HG02642 (cell line): ENCODE measurements at regions not wholly inside any gene's neighbourhood (a gene's known extent, or its start where the extent isn't known, plus 50 kb on each side); places are given as distances from the start of the nearest gene placed in this dataset.

Experiments
- ATAC-seq: cut with Tn5 transposase; IDR thresholded peaks from one replicate; pipeline ENCODE4 v1.9.1; 2021; ENCODE audit warnings: mild to moderate bottlenecking; ENCODE audit not compliant: unreplicated experiment, poor library complexity

DNA sequence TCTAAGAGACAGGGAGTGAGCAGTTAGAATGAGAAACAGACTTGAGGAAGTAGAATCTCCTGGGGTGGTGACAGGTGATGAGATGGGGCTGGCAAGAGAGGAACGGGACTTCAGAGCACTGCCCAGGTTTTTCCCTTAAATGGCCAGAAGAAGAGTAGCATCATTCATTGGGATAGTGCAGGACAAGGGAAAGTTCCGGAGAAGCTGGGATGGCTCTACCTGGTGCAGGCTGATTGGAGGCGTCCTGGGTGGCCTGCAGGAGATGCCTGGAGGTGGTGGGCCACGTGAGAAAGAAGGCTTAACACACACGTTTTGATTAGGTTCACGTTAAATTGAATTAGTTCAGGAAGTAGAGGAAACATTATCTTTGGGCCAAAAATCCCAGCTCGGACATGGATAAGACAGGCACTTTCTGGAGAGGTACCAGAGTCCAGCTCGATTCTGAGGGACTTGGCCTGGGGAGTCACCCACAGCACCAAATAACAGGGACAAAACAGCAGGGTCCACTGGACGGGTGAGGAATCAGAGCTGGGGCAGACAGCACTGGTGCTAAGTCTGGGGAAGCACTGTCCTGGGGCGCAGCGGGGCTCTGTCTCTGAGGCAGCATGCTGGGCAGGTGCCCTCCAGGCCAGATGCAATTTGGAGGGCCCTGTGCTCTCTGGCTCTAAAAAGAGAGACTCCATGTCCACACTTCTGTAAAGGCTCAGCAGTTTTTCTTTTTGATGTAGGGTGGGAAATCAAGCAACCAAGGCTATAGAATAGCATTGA is 512.3 kb upstream of the RAB6C start:
- no peak for ATAC-seq

GRCh38 chr2:129467941-129468340 is 511.5 kb upstream of the RAB6C start:
- no peak for ATAC-seq

GRCh38 chr2:129468879-129469278 is 510.6 kb upstream of the RAB6C start:
- no peak for ATAC-seq

DNA sequence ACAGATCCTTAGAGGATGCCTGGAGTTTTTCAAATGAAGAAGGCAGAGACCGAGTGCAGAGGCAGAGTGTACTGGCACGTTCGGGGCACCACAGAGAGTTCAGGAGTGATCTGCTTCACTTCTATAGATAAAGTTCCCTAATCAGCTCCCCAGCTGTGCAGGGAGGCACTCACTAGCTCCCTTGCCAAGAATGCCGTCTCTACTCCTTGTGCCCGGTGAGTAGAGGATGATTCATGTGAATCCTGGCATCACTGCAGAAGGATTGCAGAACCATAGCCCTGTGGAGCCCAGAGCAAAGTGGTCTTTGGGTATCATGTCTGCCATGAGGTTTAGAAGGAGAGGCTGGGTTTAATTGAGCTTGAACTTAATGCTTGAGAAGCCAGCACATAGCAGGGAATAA is 510.1 kb upstream of the RAB6C start:
- no peak for ATAC-seq

DNA sequence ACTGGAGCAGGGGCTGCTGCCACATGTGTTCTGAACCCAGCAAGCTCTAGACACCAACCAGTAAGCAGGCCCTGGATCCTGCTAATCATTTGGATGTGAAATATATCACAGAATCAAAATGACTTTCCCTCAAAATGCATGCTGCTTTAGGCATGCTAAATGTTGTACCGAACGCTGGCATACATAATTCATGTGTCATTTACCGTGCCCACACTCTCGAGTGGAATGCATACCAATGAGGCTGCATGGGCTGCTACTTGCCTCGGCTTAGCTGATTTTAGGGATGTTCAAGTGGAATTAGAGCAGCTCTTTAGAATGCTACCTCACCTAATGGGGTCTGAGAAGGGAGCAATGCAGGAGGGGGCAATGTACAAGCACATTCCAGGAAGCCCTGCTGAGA is 509.6 kb upstream of the RAB6C start:
- no peak for ATAC-seq

DNA sequence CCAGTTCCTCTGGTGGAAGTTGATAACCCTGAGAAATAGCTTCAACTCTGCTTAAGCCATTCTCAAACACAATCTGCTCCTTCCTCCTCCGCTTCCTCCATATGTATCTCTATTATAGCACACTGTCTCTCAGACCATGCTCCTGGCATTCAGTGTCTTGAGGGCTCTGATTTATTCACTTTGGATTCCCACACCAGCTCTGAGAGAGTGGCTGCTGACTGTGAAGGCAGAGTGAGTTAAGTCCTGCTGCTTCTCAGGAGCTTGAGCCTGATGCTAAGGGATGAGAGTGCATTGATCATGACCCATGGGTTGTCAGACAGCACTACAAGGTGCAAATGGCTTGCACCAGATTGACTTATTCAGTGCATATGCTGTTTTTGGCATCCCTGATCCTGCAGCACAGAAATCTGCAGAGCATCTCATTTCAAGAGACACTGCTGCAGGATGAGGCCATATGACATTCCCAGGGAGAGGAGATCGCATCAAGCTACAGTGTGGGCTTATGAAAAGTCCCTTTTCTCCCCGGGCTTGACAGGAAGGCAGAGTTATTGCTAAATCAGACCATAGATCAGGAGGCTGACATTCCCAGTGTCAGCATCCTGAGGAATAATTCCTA is 500.5 kb upstream of the RAB6C start:
- no peak for ATAC-seq

DNA sequence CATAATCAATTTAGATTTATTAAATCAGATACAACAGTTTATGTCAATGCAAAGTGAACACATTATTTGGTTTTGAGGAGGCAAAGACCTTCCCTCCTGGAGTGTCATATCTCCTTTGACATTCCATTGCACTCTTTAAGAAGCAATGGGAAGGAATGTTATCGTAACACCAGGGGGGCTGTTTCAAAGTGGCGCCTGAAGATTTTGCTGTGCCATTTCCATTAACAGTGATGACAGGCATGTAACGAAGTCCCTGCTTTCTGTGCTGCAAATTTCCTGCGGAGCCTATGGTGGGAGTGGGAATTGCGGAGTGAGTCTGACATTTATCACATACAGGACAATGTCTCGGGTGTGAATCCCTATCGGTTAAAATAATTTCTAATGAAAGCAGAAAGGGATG is 499.6 kb upstream of the RAB6C start:
- ATAC-seq = no peak

GRCh38 chr2:129480790-129481189 is 498.7 kb upstream of the RAB6C start:
- no peak for ATAC-seq

DNA sequence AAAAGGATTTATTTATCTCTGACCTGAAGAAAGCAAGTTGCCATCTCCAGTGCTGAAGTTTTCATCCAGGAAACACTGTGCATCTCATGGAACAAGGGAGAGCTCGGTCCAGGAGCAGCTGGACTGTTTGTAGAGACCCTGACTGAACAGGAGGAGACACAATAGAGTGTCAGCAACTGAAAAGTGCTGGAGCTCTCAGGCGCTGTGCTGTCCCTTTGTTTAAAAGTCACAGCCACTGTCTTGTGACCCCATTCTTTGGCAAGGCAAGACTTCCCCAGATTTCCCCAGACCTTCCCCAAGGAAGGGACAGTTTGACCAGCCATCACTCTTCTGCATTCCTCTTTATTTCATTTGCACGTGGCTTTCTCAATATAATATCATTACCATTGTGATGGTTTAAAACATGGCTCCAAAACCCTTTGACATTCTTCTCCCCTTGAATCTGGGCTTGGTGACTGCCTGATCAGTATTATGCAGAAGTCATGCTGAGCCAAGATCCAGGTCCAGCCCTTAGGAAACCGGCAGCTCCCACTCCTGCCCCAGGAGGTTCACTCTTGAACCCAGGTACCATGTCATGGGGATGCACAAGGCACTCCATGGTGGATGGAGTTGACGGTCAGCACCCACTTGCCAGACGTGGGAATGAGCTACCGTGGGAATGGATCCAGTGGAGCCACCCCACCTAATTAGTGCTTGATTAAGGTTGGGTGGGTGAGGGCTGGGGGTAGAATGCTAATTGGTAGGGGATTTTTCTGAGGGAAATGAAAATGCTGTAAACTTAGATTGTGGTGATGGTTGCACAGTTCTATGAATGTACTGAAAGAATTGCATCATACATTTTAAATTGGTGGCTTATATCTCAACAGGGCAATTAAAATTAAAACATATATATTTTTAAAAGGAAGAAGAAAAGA is 497.9 kb upstream of the RAB6C start:
- ATAC-seq = no peak

DNA sequence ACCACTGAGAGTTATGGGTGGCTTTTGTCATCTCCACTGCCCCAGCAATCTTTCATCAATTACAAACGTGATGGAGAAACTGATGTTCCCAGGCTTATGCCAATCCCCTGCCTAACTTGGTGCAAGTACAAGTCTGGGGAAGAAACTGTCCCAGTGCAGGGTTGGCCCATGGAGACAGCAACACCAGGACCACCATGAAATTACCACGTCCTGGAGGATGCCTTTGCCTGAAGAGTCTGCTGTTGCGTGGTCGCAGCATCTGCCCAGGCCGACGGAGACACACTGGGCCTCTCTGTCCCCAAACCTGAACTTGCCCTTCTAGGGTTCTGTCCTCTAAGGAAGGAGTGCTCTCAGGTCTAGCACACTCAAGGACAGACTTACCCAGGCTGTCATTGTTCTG is 496.8 kb upstream of the RAB6C start:
- ATAC-seq = no peak

DNA sequence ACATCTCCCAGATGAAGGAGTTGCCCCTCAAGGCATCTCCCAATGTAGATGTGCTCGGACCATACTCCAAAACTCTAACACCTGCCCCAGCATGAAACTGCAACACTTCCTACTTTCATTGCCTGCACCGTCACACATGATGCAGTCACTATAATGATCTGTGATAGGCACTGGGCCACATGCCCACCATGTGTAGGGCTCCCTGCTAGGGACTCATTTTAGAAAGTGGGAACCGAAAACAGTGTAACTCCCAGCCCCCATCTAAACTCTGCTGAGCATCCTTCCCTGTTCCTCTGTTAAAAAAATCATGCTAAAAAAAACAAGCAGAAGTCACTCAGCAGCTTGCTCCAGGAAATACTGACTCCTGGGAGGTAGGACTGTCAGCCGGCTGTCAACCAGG is 496.1 kb upstream of the RAB6C start:
- peak; percentile 76 for ATAC-seq

GRCh38 chr2:129484999-129485897 is 494.2 kb upstream of the RAB6C start:
- no peak for ATAC-seq

DNA sequence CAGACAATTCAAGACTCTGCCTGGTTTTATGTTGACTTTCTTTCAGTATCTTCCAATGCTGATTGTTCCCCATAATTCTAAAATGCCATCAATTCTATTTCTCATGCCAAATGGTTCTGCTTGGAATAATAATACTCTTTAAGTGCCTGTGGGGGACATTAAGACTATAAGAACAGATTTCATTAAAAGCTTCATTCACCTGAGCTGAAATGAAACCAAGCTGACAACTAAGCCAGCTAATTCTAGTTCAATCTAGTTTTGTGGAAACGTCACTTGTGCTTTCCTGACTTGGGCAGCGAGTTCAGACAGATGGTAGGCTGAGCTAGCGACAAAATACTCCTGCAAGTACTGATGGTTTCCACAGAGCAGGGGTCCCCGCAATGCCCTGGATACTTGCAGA is 491.1 kb upstream of the RAB6C start:
- ATAC-seq = no peak

GRCh38 chr2:129490641-129491040 is 488.8 kb upstream of the RAB6C start:
- no peak for ATAC-seq

GRCh38 chr2:129491308-129491707 is 488.2 kb upstream of the RAB6C start:
- ATAC-seq = no peak

GRCh38 chr2:129492548-129492947 is 486.9 kb upstream of the RAB6C start:
- no peak for ATAC-seq

DNA sequence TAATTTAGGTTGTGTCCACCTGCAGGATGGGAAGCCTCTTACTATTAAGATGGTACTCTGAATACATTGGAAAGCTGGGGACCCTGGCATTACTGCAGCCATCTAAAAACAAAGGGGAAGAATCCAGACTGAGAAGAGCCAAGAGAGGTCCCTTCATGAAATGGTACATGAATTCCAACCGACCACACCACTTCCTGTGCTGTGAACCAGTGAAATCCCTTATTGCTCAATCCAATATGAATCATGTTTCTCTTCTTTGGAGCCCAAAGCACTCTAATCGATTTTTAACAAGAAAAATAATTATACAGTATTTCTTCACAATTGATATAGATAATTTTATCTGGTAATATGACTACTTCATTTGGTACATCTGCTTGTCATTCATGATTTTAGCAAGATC is 479.7 kb upstream of the RAB6C start:
- no peak for ATAC-seq

DNA sequence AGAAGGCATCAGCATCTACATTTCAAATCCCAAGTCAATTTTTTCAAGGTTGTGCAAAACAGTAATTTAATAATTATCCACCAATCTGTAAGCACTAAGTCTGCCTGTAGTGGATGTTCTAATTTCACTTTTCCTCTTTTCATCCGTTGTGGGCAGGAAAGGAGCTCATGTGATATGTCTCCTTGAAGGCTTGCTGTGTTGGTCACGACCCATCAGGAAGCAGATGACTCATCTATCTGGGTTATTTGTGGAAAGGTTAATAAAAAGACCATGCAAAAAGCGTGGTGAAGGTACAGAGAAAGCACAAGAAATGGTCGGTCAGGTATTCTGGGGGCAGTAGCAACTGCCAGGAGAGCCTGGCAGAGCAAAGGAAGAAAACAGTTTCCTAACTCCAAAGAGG is 476.7 kb upstream of the RAB6C start:
- ATAC-seq = no peak

DNA sequence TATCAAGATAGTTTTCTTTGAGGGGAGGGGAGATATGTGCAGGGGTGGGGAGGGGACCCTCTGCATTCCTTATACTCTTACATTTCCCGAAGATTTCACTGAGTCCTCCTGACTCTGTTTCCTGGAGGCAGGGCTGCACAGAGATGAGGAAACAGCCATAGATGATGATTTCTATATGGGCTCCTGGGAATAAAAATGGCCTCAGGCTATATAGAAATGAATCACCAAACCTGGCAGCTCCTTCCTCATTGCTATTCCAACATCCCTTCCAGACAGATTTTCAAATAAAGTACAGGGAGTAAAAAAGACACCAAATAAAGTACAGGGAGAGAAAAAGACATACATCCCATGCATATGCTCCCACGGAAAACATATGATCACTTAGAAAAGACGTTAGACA is 474.8 kb upstream of the RAB6C start:
- no peak for ATAC-seq

DNA sequence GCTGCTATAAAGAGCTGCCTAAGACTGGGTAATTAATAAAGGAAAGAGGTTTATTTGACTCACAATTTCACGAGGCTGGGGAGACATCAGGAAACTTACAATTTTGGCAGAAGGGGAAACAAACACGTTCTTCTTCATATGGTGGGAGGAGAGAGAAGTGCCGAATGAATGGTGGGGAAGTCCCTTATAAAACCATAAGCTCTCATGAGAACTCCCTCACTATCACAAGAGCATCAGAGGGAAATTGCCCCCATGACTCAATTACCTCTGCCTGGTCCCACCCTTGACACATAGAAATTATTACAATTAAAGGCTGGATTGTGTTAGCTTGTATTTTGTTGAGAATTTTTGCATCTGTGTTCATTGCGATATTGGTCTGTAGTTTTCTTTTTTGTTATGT is 460.5 kb upstream of the RAB6C start:
- no peak for ATAC-seq
